ENCODE measurements at regions not wholly inside any gene's neighbourhood (a gene's known extent, or its start where the extent isn't known, plus 50 kb on each side); places are given as distances from the start of the nearest gene placed in this dataset.

- TF ChIP-seq JUNB (IDR thresholded peaks at IDR 0.05; ENCODE audit: unreplicated experiment) (no peak), REST (IDR thresholded peaks at IDR 0.05; ENCODE audit: unreplicated experiment) (no peak), POLR2AphosphoS5 (IDR thresholded peaks at IDR 0.05; ENCODE audit: low read depth) (no peak), EZH2 (IDR thresholded peaks at IDR 0.05; ENCODE audit: low read depth, unreplicated experiment) (no peak), ETS1 (IDR thresholded peaks at IDR 0.05) (no peak)
- TF ChIP-seq, protein P1, sequence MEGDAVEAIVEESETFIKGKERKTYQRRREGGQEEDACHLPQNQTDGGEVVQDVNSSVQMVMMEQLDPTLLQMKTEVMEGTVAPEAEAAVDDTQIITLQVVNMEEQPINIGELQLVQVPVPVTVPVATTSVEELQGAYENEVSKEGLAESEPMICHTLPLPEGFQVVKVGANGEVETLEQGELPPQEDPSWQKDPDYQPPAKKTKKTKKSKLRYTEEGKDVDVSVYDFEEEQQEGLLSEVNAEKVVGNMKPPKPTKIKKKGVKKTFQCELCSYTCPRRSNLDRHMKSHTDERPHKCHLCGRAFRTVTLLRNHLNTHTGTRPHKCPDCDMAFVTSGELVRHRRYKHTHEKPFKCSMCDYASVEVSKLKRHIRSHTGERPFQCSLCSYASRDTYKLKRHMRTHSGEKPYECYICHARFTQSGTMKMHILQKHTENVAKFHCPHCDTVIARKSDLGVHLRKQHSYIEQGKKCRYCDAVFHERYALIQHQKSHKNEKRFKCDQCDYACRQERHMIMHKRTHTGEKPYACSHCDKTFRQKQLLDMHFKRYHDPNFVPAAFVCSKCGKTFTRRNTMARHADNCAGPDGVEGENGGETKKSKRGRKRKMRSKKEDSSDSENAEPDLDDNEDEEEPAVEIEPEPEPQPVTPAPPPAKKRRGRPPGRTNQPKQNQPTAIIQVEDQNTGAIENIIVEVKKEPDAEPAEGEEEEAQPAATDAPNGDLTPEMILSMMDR (conservative IDR thresholded peaks at IDR 0.05; ENCODE audit: low read depth in 2 of 2) = no peak
These were observed 1395.2 kb downstream of the PCDH9 start for GRCh38 chr13:65834897-65835296.

Measured in GM23338 (cell line).